OCI-LY3 (cell line): ENCODE measurements at regions not wholly inside any gene's neighbourhood (a gene's known extent, or its start where the extent isn't known, plus 50 kb on each side); places are given as distances from the start of the nearest gene placed in this dataset.

Experiments used
- H2AFZ ChIP-seq: fragments of 200-600, 300-600 bp; shearing (Covaris generic); 2 replicates; pipeline ENCODE4 v1.6.0; 2014; ENCODE audit warnings: antibody characterized with exemption, low read depth, low read length
- H3K27ac ChIP-seq: fragments of 200-600, 300-600 bp; sonication (generic); 2 replicates; pipeline ENCODE4 v1.5.1; 2014; ENCODE audit warnings: mild to moderate bottlenecking, low read length, moderate library complexity, mixed read lengths
- H3K27me3 ChIP-seq: fragments of 200-600, 300-600 bp; sonication (generic); 2 replicates; pipeline ENCODE4 v1.6.1; 2014; ENCODE audit warnings: low read depth, low read length, mixed read lengths
- H3K36me3 ChIP-seq: fragments of 200-600, 300-600 bp; sonication (generic); replicated peaks from 2 replicates; pipeline ENCODE3; 2014; ENCODE audit warnings: low read depth, low read length, mixed read lengths
- H3K4me1 ChIP-seq: fragments of 300-600, 200-600 bp; sonication (generic); 2 replicates; pipeline ENCODE4 v1.6.1; 2014; ENCODE audit warnings: low read length, mixed read lengths
- H3K4me2 ChIP-seq: fragments of 200-600, 300-600 bp; sonication (generic); 2 replicates; pipeline ENCODE4 v1.6.1; 2014; ENCODE audit warnings: low read length, mixed read lengths
- H3K4me3 ChIP-seq: fragments of 300-600, 200-600 bp; sonication (generic); 2 replicates; pipeline ENCODE4 v1.5.1; 2014; ENCODE audit warnings: antibody characterized with exemption, mild to moderate bottlenecking, low read length, moderate library complexity
- H3K79me2 ChIP-seq: fragments of 300-600, 200-600 bp; shearing (Covaris generic); 2 replicates; pipeline ENCODE4 v1.6.1; 2014; ENCODE audit warnings: mild to moderate bottlenecking, low read length, mixed read lengths
- H3K9ac ChIP-seq: fragments of 300-600, 200-600 bp; shearing (Covaris generic); 2 replicates; pipeline ENCODE4 v1.6.0; 2014; ENCODE audit warnings: mild to moderate bottlenecking, low read length, moderate library complexity
- H3K9me3 ChIP-seq: fragments of 200-600, 300-600 bp; shearing (Covaris generic); 2 replicates; pipeline ENCODE4 v1.6.1; 2014; ENCODE audit warnings: low read length, mixed read lengths; ENCODE audit not compliant: insufficient read depth
- H4K20me1 ChIP-seq: fragments of 200-600, 300-600 bp; sonication (generic); 2 replicates; pipeline ENCODE4 v1.6.1; 2016; ENCODE audit warnings: low read length, mixed read lengths; ENCODE audit not compliant: insufficient read depth
- CTCF ChIP-seq: fragments of 200-600, 300-600 bp; sonication (generic); IDR thresholded peaks from 2 replicates; pipeline ENCODE4 v1.5.1; 2014; ENCODE audit warnings: antibody characterized with exemption, low read length, low read depth
- EZH2phosphoT487 ChIP-seq: fragments of 200-600 bp; shearing (Covaris generic); IDR thresholded peaks from 2 replicates; pipeline ENCODE4 v1.6.1; 2018; ENCODE audit warnings: antibody characterized with exemption, mixed run types, low read depth

GRCh38 chr1:72439036-72439435 is 156.7 kb upstream of the NEGR1 start:
- H3K36me3 ChIP-seq = no peaks in the 10 kb centered on the region
- TF ChIP-seq EZH2phosphoT487 (no peak), CTCF (no peak)

GRCh38 chr1:72438270-72438669 is 155.9 kb upstream of the NEGR1 start:
- TF ChIP-seq CTCF (no peak), EZH2phosphoT487 (no peak)
- H3K4me1 ChIP-seq = peaks cover 23% of the 10 kb centered on the region
- H2AFZ ChIP-seq = no peak overlapping the region
- H3K4me3 ChIP-seq = no peak overlapping the region
- no peaks in the 10 kb centered on the region for H3K36me3 ChIP-seq
- H4K20me1 ChIP-seq = no peaks in the 10 kb centered on the region
- H3K9me3 ChIP-seq = no peaks in the 10 kb centered on the region
- H3K4me2 ChIP-seq = no peak overlapping the region
- H3K27me3 ChIP-seq = no peaks in the 10 kb centered on the region
- H3K79me2 ChIP-seq = no peaks in the 10 kb centered on the region
- H3K9ac ChIP-seq = no peak overlapping the region
- H3K27ac ChIP-seq = no peak overlapping the region

More at GRCh38 chr1:72439036-72439435, 156.7 kb upstream of the NEGR1 start:
- no peaks in the 10 kb centered on the region for H3K27me3 ChIP-seq
- H3K9me3 ChIP-seq = no peaks in the 10 kb centered on the region
- no peak overlapping the region for H2AFZ ChIP-seq
- peaks cover 16% of the 10 kb centered on the region for H3K4me1 ChIP-seq
- H3K27ac ChIP-seq = no peak overlapping the region
- H3K4me2 ChIP-seq = no peak overlapping the region
- no peak overlapping the region for H3K4me3 ChIP-seq
- no peaks in the 10 kb centered on the region for H3K79me2 ChIP-seq
- H3K9ac ChIP-seq = no peak overlapping the region
- H4K20me1 ChIP-seq = no peaks in the 10 kb centered on the region

- H3K4me3 ChIP-seq = no peak overlapping the region
- H3K36me3 ChIP-seq = no peaks in the 10 kb centered on the region
- H3K4me1 ChIP-seq = peaks cover 44% of the 10 kb centered on the region
- no peak overlapping the region for H3K9ac ChIP-seq
- TF ChIP-seq CTCF = no peak
- no peak for TF ChIP-seq EZH2phosphoT487
- H3K27ac ChIP-seq = no peak overlapping the region
- no peaks in the 10 kb centered on the region for H4K20me1 ChIP-seq
- no peak overlapping the region for H2AFZ ChIP-seq
- H3K9me3 ChIP-seq = no peaks in the 10 kb centered on the region
- peak overlapping the region; percentile 32 for H3K4me2 ChIP-seq
- no peaks in the 10 kb centered on the region for H3K79me2 ChIP-seq
- H3K27me3 ChIP-seq = no peaks in the 10 kb centered on the region
Observed at GRCh38 chr1:72435025-72435424, 152.7 kb upstream of the NEGR1 start.

GRCh38 chr1:72434070-72434469 is 151.7 kb upstream of the NEGR1 start:
- Histone ChIP-seq H3K36me3 (no peaks in the 10 kb centered on the region), H3K4me1 (peaks cover 44% of the 10 kb centered on the region), H3K27ac (no peak overlapping the region), H3K27me3 (no peaks in the 10 kb centered on the region), H3K4me2 (peak overlapping the region; percentile 76), H4K20me1 (no peaks in the 10 kb centered on the region), H3K9ac (no peak overlapping the region), H2AFZ (no peak overlapping the region), H3K79me2 (no peaks in the 10 kb centered on the region), H3K9me3 (no peaks in the 10 kb centered on the region), H3K4me3 (no peak overlapping the region)
- TF ChIP-seq CTCF (no peak), EZH2phosphoT487 (no peak)
